HG03108 (cell line): ENCODE measurements at regions not wholly inside any gene's neighbourhood (a gene's known extent, or its start where the extent isn't known, plus 50 kb on each side); places are given as distances from the start of the nearest gene placed in this dataset.

Source experiments
- ATAC-seq: cut with Tn5 transposase; IDR thresholded peaks from one replicate; pipeline ENCODE4 v1.9.1; 2021; ENCODE audit warnings: moderate library complexity; ENCODE audit not compliant: unreplicated experiment

DNA sequence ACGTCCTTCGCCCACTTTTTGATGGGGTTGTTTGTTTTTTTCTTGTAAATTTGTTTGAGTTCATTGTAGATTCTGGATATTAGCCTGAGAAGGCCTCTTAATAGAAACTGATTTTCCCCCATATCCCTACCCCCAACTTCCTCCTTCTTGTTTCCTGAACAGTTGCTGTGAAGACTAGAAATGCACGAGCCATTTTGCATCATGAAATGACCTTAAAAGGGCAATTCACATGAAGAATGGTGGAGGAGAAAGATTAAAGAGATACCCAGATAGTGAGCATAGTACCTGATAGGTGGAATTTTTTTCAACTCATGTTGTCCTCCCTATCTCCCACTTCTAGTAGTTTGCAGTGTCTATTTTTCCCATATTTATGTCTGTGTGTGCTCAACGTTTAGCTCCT is 55.2 kb upstream of the KCNH8 start:
- no peak for ATAC-seq

DNA sequence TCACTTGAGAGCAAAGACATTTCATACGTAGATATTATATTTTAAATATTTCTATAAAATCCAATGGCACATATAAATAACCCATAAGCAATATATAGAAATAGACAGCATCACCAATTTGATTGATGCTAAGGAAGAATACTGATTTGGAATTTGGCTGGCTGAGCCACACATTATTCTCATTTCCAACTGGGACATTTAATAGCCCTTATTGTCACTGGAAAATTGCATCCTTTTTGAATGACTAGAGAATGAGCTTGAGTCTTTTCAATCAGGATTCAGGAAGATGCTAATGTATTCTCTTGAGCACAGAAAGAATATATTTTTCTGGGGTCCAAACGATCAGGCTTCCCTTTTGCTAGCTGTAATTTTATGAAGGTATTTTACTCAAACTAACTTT is 70.9 kb upstream of the KCNH8 start:
- ATAC-seq = no peak

DNA sequence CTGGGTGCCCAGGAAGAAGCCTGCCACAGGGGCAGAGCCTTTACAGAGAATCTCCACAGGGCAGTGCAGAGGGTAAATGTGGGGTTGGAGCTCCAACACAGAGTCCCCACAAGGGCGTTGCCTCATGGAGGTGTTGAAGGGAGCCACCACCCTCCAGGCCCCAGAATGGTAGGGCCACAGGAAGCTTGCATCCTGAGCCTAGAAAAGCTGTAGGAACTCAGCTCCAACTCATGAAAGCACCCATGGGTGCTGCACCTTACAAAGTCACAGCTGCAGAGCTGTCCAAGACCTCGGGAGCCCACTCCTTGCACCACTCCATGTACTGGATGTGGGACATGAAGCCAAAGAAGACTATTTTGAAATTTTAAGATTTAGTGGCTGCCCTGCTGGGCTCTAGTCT is 73.3 kb upstream of the KCNH8 start:
- ATAC-seq = no peak

- ATAC-seq = no peak
These were observed 73.9 kb upstream of the KCNH8 start for GRCh38 chr3:19074257-19074900.

GRCh38 chr3:19073341-19074105 is 74.8 kb upstream of the KCNH8 start:
- no peak for ATAC-seq

DNA sequence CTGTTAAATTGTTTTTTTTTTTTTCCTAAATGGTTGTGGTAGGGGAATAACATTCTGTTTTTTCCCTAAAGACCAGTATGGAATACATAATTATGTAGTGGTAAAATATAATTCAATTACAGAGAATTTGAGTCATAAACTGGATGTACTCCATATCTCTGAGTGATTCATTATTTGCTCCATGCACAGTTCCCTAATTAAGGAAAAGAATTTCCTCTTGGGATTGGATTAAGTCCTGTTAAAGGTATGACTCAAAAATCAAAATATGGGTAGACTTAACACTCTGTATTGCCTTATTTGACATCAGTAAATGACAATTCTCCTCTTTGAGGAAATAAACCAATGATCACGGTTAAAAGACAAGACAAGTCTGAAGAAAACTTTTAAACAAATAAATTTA is 78.0 kb upstream of the KCNH8 start:
- no peak for ATAC-seq

GRCh38 chr3:19065027-19065426 is 83.3 kb upstream of the KCNH8 start:
- no peak for ATAC-seq

DNA sequence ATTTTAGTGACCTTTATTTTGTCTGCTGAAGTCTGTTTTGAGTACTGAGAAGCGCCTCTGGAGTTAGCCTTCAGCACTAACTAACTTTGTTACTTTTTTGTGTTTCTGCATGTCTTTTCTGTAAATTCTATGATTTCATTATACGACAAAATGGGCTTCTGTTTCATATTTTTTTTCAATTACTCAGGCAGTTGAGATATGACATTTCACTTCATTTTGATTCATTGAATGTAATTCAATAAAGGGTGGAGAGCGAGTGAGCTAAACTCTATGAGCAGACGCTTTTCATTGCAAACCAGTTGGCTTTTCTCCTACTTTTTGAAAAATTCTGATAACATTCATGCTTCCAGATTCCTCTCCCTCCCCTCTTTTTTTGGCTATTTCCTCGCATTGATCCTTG is 84.4 kb upstream of the KCNH8 start:
- no peak for ATAC-seq

DNA sequence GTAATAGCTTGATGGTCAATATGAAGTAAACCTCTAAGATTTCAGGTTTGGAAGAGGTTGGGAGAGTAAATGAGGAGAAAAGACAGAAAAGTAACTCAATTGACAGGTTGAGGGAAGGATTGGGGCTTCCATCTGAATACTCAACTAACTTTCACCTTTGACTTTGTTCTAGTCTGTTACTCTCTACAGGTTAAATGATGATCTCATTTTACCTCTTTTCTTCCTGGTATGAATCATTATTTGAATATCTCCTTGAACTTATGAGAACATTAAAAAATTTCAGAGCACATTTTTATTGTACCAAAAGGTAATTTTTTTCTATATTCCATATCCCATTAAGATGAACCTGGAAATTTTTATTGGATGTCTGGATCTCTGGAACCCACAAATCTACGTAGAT is 87.9 kb upstream of the KCNH8 start:
- ATAC-seq = no peak

GRCh38 chr3:19052874-19053273 is 95.4 kb upstream of the KCNH8 start:
- no peak for ATAC-seq

GRCh38 chr3:19046440-19046839 is 101.9 kb upstream of the KCNH8 start:
- ATAC-seq = no peak

- no peak for ATAC-seq
These were observed 117.8 kb upstream of the KCNH8 start for GRCh38 chr3:19030522-19030839.

GRCh38 chr3:19029837-19030521 is 118.3 kb upstream of the KCNH8 start:
- no peak for ATAC-seq

DNA sequence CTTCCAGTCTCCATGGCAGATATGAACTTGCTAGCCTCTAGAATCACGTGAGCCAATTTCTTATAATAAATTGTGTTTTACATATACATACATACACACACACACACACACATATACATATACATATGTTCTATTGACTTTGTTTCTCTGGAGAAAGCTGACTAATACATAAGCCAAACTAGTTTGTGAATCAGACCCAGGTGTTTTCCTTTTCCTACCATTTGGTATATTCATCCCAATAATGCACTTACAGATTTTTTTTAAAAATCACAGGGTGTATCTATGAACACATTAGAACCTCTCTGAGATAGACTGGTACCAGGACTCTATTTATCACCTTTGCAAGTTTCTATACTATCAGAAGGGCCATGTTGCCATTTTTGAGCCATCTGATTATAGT is 122.9 kb upstream of the KCNH8 start:
- no peak for ATAC-seq

GRCh38 chr3:19022546-19022945 is 125.8 kb upstream of the KCNH8 start:
- no peak for ATAC-seq

- ATAC-seq = no peak
These were observed 131.5 kb upstream of the KCNH8 start for GRCh38 chr3:19016851-19017250.

GRCh38 chr3:19013879-19014278 is 134.4 kb upstream of the KCNH8 start:
- ATAC-seq = no peak

GRCh38 chr3:19012846-19013245 is 135.5 kb upstream of the KCNH8 start:
- ATAC-seq = no peak

DNA sequence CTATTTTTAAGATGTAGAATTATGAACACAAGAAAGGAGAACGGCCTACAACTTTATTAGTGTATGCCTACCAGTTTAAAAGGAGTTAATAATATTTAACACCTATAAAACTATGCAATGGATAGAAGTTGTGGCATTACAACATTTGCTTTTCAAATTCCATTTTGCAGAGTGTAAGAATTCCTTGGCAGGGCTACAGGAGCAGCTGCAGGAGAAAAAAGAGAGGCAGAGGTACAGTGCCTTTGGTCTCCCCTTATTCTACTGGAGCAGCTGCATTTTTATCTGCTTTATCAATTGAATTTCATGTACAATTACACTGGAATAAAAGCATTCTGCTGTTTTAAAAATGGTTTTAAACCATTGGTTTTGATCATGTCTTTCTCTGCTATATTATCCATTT is 145.7 kb upstream of the KCNH8 start:
- no peak for ATAC-seq

- no peak for ATAC-seq
These were observed 150.2 kb upstream of the KCNH8 start for GRCh38 chr3:18998069-18998468.

GRCh38 chr3:18992709-18993108 is 155.6 kb upstream of the KCNH8 start:
- no peak for ATAC-seq

DNA sequence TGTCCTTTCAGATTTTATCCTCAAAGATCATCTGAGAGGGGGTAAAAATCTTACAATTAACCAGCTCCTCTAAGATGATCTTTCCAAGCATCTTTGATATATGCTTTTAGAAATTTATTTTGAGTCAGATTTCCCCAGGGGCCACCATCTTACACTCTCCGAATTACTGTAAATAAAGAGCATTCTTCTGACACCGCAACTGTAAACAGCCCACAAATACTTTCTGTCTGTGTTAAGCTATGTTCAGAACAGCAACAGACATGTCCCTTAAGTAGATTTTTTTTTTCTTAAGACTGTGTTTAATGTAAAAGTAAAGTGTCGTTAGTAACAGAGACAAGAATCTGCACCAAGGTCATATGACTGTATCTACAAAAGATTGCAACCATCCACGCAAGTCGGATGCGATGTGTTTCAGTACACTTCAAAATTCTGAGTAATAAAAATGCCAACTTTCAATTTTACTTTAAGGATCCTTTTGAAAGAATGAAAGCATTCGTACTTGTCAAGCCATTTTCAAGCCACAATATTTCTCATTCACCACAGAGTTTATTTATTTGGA is 159.0 kb upstream of the KCNH8 start:
- ATAC-seq = no peak
